Astrocyte of the cerebellum (primary cell): ENCODE measurements at regions not wholly inside any gene's neighbourhood (a gene's known extent, or its start where the extent isn't known, plus 50 kb on each side); places are given as distances from the start of the nearest gene placed in this dataset.

Source experiments
- DNase-seq: peaks from one replicate; pipeline ENCODE4 v3.0.0-alpha.2; 2011; ENCODE audit warnings: low read depth
- H3K4me3 ChIP-seq: 2 replicates; pipeline ENCODE4 v1.5.1; 2011; ENCODE audit warnings: mild to moderate bottlenecking, low read depth, low read length, moderate library complexity
- CTCF ChIP-seq: IDR thresholded peaks from 2 replicates; pipeline ENCODE4 v1.5.1; 2012; ENCODE audit warnings: low read length, low read depth, moderate library complexity, mild to moderate bottlenecking; ENCODE audit errors: missing control alignments
- in situ Hi-C: cut with HindIII; loops from 2 replicates; pipeline ENCODE4 v1.10.0; 2017; ENCODE audit warnings: low sequenced_read_pairs

- in situ Hi-C loops = no loop called here
- TF ChIP-seq CTCF = no peak
- no peak overlapping the region for H3K4me3 ChIP-seq
- no peak for DNase-seq
Measured at GRCh38 chr7:142359694-142360279, 101.9 kb upstream of the PRSS58 start.

- peak; percentile 89 for TF ChIP-seq CTCF
Measured at GRCh38 chr7:142357953-142358520, 100.2 kb upstream of the PRSS58 start.

GRCh38 chr7:142356166-142356565 is 98.3 kb upstream of the PRSS58 start:
- in situ Hi-C loops = no loop called here
- no peak for TF ChIP-seq CTCF
- H3K4me3 ChIP-seq = no peak overlapping the region

More at GRCh38 chr7:142357953-142358520, 100.2 kb upstream of the PRSS58 start:
- H3K4me3 ChIP-seq = no peak overlapping the region
- DNase-seq = peak; percentile 78
- in situ Hi-C loops = no loop called here

GRCh38 chr7:142355328-142355727 is 97.5 kb upstream of the PRSS58 start:
- no peak for TF ChIP-seq CTCF
- no peak for DNase-seq
- no peak overlapping the region for H3K4me3 ChIP-seq
- in situ Hi-C loops = no loop called here

More at GRCh38 chr7:142356166-142356565, 98.3 kb upstream of the PRSS58 start:
- DNase-seq = no peak

GRCh38 chr7:142353147-142354060 is 95.5 kb upstream of the PRSS58 start:
- no peak for TF ChIP-seq CTCF

GRCh38 chr7:142352543-142352942 is 94.7 kb upstream of the PRSS58 start:
- no peak for TF ChIP-seq CTCF
- H3K4me3 ChIP-seq = no peak overlapping the region
- no peak for DNase-seq
- in situ Hi-C loops = no loop called here

More at GRCh38 chr7:142353147-142354060, 95.5 kb upstream of the PRSS58 start:
- DNase-seq = no peak
- in situ Hi-C loops = no loop called here
- no peak overlapping the region for H3K4me3 ChIP-seq
